Endothelial cell of umbilical vein (primary cell): ENCODE measurements at regions not wholly inside any gene's neighbourhood (a gene's known extent, or its start where the extent isn't known, plus 50 kb on each side); places are given as distances from the start of the nearest gene placed in this dataset.

Experiments
- BruUV-seq: library from RNA; stranded (reverse); fragments of 400-500 nt; replicated peaks from 2 replicates; lab custom pipeline; 2021; lab: Mats Ljungman, UMichigan
- CTCF ChIA-PET: fragments of 300-600, 350-600 bp; sonication (Branson Sonifier 250); formaldehyde crosslinking; loops from one replicate; lab custom pipeline; 2021; ENCODE audit warnings: antibody characterized with exemption, inconsistent platforms; lab: Charles Lee
- POLR2A ChIA-PET: fragments of 300-600, 350-600 bp; sonication (Branson Sonifier 250); formaldehyde crosslinking; loops from one replicate; lab custom pipeline; 2021; ENCODE audit warnings: antibody characterized with exemption, inconsistent platforms; lab: Charles Lee
- DNase-seq: peaks from one replicate; pipeline ENCODE4 v3.0.0-alpha.2; 2011; ENCODE audit warnings: low read depth, low spot score
- FAIRE-seq: peaks from 2 replicates; lab custom pipeline; 2011; peaks lifted over from hg19 to GRCh38; lab: Jason Lieb, UNC
- H2AFZ ChIP-seq: 2 replicates; pipeline ENCODE4 v1.6.0; 2012; ENCODE audit warnings: low read depth, low read length, control low read depth, inconsistent platforms
- H3K27ac ChIP-seq: 2 replicates; pipeline ENCODE4 v1.5.1; 2011; ENCODE audit warnings: low read depth, mild to moderate bottlenecking, control low read depth, low read length, moderate library complexity; ENCODE audit not compliant: insufficient read depth
- H3K27me3 ChIP-seq, 2 experiments: 2 replicates each; pipeline versions ENCODE4 v1.6.0 to v1.6.1; 2011; ENCODE audit warnings: low read length in 2 of 2, mixed read lengths in 1 of 2; ENCODE audit not compliant: control insufficient read depth in 2 of 2, insufficient read depth in 2 of 2
- H3K36me3 ChIP-seq, 2 experiments: 2 replicates in 1 of 2; 3 replicates in 1 of 2; pipeline ENCODE4 v1.5.1; 2011; ENCODE audit warnings: low read length in 2 of 2, mild to moderate bottlenecking in 1 of 2, moderate library complexity in 1 of 2; ENCODE audit not compliant: control insufficient read depth in 2 of 2, insufficient read depth in 2 of 2; ENCODE audit errors: extremely low read depth in 1 of 2
- H3K4me1 ChIP-seq: 3 replicates; pipeline ENCODE4 v1.5.1; 2011; ENCODE audit warnings: mild to moderate bottlenecking, low read length; ENCODE audit not compliant: control insufficient read depth, insufficient read depth; ENCODE audit errors: extremely low read depth
- H3K4me2 ChIP-seq: 2 replicates; pipeline ENCODE4 v1.6.1; 2011; ENCODE audit warnings: low read length, control low read depth, mixed read lengths; ENCODE audit not compliant: insufficient read depth
- H3K4me3 ChIP-seq, 3 experiments: fragments of 200-600 bp in 1 of 3; sonication (generic), shearing (Covaris generic) in 1 of 3; replicated peaks in 1 of 3; 2 replicates each; pipeline ENCODE4 v1.5.1; 2011 to 2016; ENCODE audit warnings: control low read depth in 3 of 3, low read length in 3 of 3, mild to moderate bottlenecking in 2 of 3, inconsistent platforms in 1 of 3, low read depth in 1 of 3, moderate library complexity in 1 of 3; ENCODE audit not compliant: insufficient read depth in 1 of 3
- H3K79me2 ChIP-seq: 2 replicates; pipeline ENCODE4 v1.6.0; 2012; ENCODE audit warnings: low read length, inconsistent platforms; ENCODE audit not compliant: control insufficient read depth, insufficient read depth
- H3K9ac ChIP-seq: replicated peaks from 2 replicates; pipeline ENCODE3; 2011; ENCODE audit warnings: low read length, control low read depth; ENCODE audit not compliant: insufficient read depth; ENCODE audit errors: extremely low read depth
- H3K9me1 ChIP-seq: replicated peaks from 3 replicates; pipeline ENCODE4 v1.6.0; 2011; ENCODE audit warnings: mild to moderate bottlenecking, low read length; ENCODE audit not compliant: control insufficient read depth, insufficient read depth; ENCODE audit errors: extremely low read depth
- H3K9me3 ChIP-seq: replicated peaks from 2 replicates; pipeline ENCODE4 v1.5.1; 2012; ENCODE audit warnings: low read length, inconsistent platforms; ENCODE audit not compliant: control insufficient read depth, insufficient read depth
- H4K20me1 ChIP-seq: replicated peaks from 2 replicates; pipeline ENCODE3; 2011; ENCODE audit warnings: mild to moderate bottlenecking, low read length; ENCODE audit not compliant: control insufficient read depth, insufficient read depth; ENCODE audit errors: extremely low read depth
- EZH2 ChIP-seq: IDR thresholded peaks from 2 replicates; pipeline ENCODE4 v1.6.1; 2012; ENCODE audit warnings: borderline replicate concordance, low read depth, mild to moderate bottlenecking, moderate library complexity, low read length, inconsistent platforms; ENCODE audit not compliant: severe bottlenecking
- FOS ChIP-seq: IDR thresholded peaks from 2 replicates; pipeline ENCODE4 v1.6.1; 2011; ENCODE audit warnings: mild to moderate bottlenecking, low read length, moderate library complexity, borderline replicate concordance; ENCODE audit not compliant: insufficient read depth
- GATA2 ChIP-seq: IDR thresholded peaks from 2 replicates; pipeline ENCODE4 v1.7.0; 2011; ENCODE audit warnings: low read depth, mild to moderate bottlenecking, moderate library complexity, mixed read lengths, low read length; ENCODE audit not compliant: insufficient read length, insufficient read depth
- MYC ChIP-seq: IDR thresholded peaks from one replicate; pipeline ENCODE4 v1.6.1; 2011; ENCODE audit warnings: mild to moderate bottlenecking, low read depth, low read length
- POLR2A ChIP-seq: IDR thresholded peaks from 2 replicates; pipeline ENCODE4 v1.6.1; 2012; ENCODE audit warnings: low read depth, mild to moderate bottlenecking, control low read depth, low read length
- POLR2AphosphoS5 ChIP-seq: IDR thresholded peaks from 2 replicates; pipeline ENCODE4 v1.6.1; 2012; ENCODE audit warnings: low read depth, mild to moderate bottlenecking, control low read depth, low read length, moderate library complexity; ENCODE audit not compliant: insufficient read depth
- dilution Hi-C: fragments of 300-500 bp; cut with MboI; formaldehyde crosslinking; loops from one replicate; pipeline ENCODE4 v1.15.0; 2019; ENCODE audit warnings: low sequenced_read_pairs; ENCODE audit not compliant: extremely low pct_ligation_motif_present
- intact Hi-C: fragments of 100-400 bp; cut with micrococcal nuclease; formaldehyde crosslinking; loops from one replicate; pipeline ENCODE4 v1.10.0; 2022
- TF ChIP-seq, protein P1 (sequence below): IDR thresholded peaks from 2 replicates; pipeline ENCODE4 v1.6.1; 2011; ENCODE audit not compliant: insufficient read depth, insufficient read length
- TF ChIP-seq, protein P2 (sequence below), 2 donors: IDR thresholded peaks; 1 replicate in 1 of 2; 2 replicates in 1 of 2; pipeline ENCODE4 v1.5.1; 2011; ENCODE audit warnings: low read length in 2 of 2, mild to moderate bottlenecking in 2 of 2, moderate library complexity in 2 of 2, control low read depth in 1 of 2, inconsistent platforms in 1 of 2, low read depth in 1 of 2; ENCODE audit not compliant: insufficient read depth in 1 of 2; ENCODE audit errors: extremely low read depth in 1 of 2

DNA sequence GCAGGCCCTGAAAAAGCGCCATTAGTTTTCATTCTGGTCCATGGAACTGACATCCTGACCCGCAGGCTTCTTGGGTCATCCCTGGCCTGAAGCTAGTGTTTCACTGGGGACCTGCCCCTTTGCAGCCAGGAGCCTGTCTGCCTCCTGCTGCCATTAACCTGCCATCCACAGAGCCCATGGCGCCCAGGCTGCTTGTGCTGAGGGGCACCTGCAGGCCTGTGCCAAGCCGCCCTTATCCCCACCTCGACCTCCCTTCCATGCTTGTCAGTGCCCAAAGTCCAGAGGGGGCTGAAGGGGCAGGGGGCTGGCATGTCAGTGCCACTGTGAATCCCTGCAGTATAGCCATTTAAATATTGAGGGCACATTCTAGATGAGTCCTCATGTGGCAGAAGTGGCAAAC lies 207.6 kb upstream of the USP25 start:
- Histone ChIP-seq H3K27ac (no peak overlapping the region), H3K4me1 (no peaks in the 10 kb centered on the region), H4K20me1 (no peaks in the 10 kb centered on the region), H3K79me2 (no peaks in the 10 kb centered on the region), H2AFZ (no peak overlapping the region), H3K36me3 (no peaks in the 10 kb centered on the region), H3K4me3 (no peak overlapping the region), H3K9me1 (no peaks in the 10 kb centered on the region), H3K27me3 (no peaks in the 10 kb centered on the region), H3K4me2 (no peak overlapping the region), H3K9ac (no peak overlapping the region), H3K9me3 (no peaks in the 10 kb centered on the region)
- dilution Hi-C loops, result no loop called here
- POLR2A ChIA-PET, result no interaction called here
- CTCF ChIA-PET, result interaction anchor here (1.3 kb wide), 1 partner anchor 17 kb away, joined by 4 read pairs; no protein-coding TSS in a partner anchor
- TF ChIP-seq, protein P1, sequence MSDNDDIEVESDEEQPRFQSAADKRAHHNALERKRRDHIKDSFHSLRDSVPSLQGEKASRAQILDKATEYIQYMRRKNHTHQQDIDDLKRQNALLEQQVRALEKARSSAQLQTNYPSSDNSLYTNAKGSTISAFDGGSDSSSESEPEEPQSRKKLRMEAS, result no peak
- TF ChIP-seq, protein P2, sequence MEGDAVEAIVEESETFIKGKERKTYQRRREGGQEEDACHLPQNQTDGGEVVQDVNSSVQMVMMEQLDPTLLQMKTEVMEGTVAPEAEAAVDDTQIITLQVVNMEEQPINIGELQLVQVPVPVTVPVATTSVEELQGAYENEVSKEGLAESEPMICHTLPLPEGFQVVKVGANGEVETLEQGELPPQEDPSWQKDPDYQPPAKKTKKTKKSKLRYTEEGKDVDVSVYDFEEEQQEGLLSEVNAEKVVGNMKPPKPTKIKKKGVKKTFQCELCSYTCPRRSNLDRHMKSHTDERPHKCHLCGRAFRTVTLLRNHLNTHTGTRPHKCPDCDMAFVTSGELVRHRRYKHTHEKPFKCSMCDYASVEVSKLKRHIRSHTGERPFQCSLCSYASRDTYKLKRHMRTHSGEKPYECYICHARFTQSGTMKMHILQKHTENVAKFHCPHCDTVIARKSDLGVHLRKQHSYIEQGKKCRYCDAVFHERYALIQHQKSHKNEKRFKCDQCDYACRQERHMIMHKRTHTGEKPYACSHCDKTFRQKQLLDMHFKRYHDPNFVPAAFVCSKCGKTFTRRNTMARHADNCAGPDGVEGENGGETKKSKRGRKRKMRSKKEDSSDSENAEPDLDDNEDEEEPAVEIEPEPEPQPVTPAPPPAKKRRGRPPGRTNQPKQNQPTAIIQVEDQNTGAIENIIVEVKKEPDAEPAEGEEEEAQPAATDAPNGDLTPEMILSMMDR (IDR thresholded peaks at IDR 0.05; ENCODE audit: extremely low read depth in 1 of 2, insufficient read depth in 1 of 2, low read depth in 1 of 2, low read length in 2 of 2), result no peak
- TF ChIP-seq GATA2 (no peak), MYC (no peak), POLR2A (no peak)
- intact Hi-C loops, result no loop called here
- no peak for DNase-seq
- no TSS peak for BruUV-seq
- no peak for FAIRE-seq

DNA sequence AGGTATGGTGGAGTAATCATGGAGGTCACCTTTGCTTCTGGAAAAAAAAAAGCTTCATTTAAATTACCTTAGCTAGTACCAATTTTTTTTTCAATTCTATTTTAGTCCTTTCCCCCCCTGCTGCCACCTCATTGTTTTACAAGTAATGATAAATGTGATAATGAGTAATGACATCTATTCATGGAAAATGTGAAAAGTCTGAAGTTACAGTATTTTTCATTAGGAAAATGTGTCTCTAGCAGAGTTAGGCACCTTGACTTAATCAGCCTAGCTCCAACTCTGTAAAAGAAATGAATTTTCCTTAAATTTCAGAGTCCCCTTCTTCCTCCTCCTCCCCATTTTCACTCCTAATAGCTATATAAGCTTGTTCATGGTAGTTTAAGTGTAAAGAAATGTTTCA lies 204.9 kb upstream of the USP25 start:
- no peaks in the 10 kb centered on the region for H3K36me3 ChIP-seq
- no peaks in the 10 kb centered on the region for H3K4me1 ChIP-seq
- H3K4me3 ChIP-seq, result no peak overlapping the region
- no TSS peak for BruUV-seq
- no peaks in the 10 kb centered on the region for H3K79me2 ChIP-seq
- no peak overlapping the region for H3K27ac ChIP-seq
- POLR2A ChIA-PET, result no interaction called here
- dilution Hi-C loops (no loop called here), intact Hi-C loops (no loop called here)
- DNase-seq (no peak), FAIRE-seq (no peak)
- H2AFZ ChIP-seq, result no peak overlapping the region
- CTCF ChIA-PET, result no interaction called here
- peaks cover 0 to 3% of the 10 kb centered on the region in 2 experiments for H3K27me3 ChIP-seq
- no peak overlapping the region for H3K9ac ChIP-seq
- H3K4me2 ChIP-seq, result no peak overlapping the region
- no peaks in the 10 kb centered on the region for H4K20me1 ChIP-seq
- TF ChIP-seq GATA2, result no peak
- TF ChIP-seq, protein P2 (IDR thresholded peaks at IDR 0.05; ENCODE audit: extremely low read depth in 1 of 2, insufficient read depth in 1 of 2, low read depth in 1 of 2, low read length in 2 of 2), result no peak
- no peak for TF ChIP-seq MYC
- no peak for TF ChIP-seq EZH2
- TF ChIP-seq POLR2A, result no peak
- no peak for TF ChIP-seq FOS
- TF ChIP-seq, protein P1, result no peak
- no peak for TF ChIP-seq POLR2AphosphoS5
- H3K9me3 ChIP-seq, result no peaks in the 10 kb centered on the region
- H3K9me1 ChIP-seq, result no peaks in the 10 kb centered on the region
